Panc1 (cell line): ENCODE measurements at regions not wholly inside any gene's neighbourhood (a gene's known extent, or its start where the extent isn't known, plus 50 kb on each side); places are given as distances from the start of the nearest gene placed in this dataset.

Experiments
- ATAC-seq: fragments of 200-7000 bp; cut with Tn5 transposase; 2 replicates; pipeline ENCODE4 v1.9.1; 2020; ENCODE audit warnings: mild to moderate bottlenecking, moderate library complexity
- BruUV-seq: library from RNA; stranded (reverse); fragments of 400-500 nt; replicated peaks from 2 replicates; lab custom pipeline; 2021; lab: Mats Ljungman, UMichigan
- CTCF ChIA-PET: fragments of 300-600 bp; sonication (Branson Sonifier 250); formaldehyde crosslinking; loops from one replicate; lab custom pipeline; 2022; ENCODE audit warnings: antibody characterized with exemption; lab: Charles Lee
- POLR2A ChIA-PET: fragments of 300-600 bp; sonication (Branson Sonifier 250); formaldehyde crosslinking; loops from one replicate; lab custom pipeline; 2022; ENCODE audit warnings: antibody characterized with exemption; lab: Charles Lee
- DNase-seq: peaks from one replicate; pipeline ENCODE4 v3.0.0-alpha.2; 2010; ENCODE audit warnings: low read depth, low spot score
- H3K27ac ChIP-seq: 2 replicates; pipeline ENCODE4 v1.5.1; 2011; ENCODE audit warnings: mild to moderate bottlenecking, low read length, inconsistent platforms
- H3K27me3 ChIP-seq: fragments of 200-500 bp; sonication (Bioruptor generic); 2 replicates; pipeline ENCODE4 v1.6.0; 2014; ENCODE audit warnings: low read length, inconsistent platforms; ENCODE audit not compliant: control insufficient read depth, insufficient read depth
- H3K36me3 ChIP-seq: fragments of 200-500 bp; sonication (Bioruptor generic); 2 replicates; pipeline ENCODE4 v1.5.1; 2014; ENCODE audit warnings: inconsistent platforms, mild to moderate bottlenecking, low read length, moderate library complexity; ENCODE audit not compliant: control insufficient read depth, insufficient read depth
- H3K4me1 ChIP-seq: 2 replicates; pipeline ENCODE4 v1.5.1; 2011; ENCODE audit warnings: inconsistent platforms, mild to moderate bottlenecking, low read length, moderate library complexity; ENCODE audit not compliant: control insufficient read depth, insufficient read depth
- H3K4me3 ChIP-seq, 2 experiments: 2 replicates each; pipeline ENCODE4 v1.5.1; 2011 to 2012; ENCODE audit warnings: low read depth in 2 of 2, low read length in 2 of 2, mild to moderate bottlenecking in 2 of 2, inconsistent platforms in 1 of 2, moderate library complexity in 1 of 2
- H3K9me3 ChIP-seq: fragments of 200-500 bp; sonication (Bioruptor generic); 2 replicates; pipeline ENCODE4 v1.5.1; 2014; ENCODE audit warnings: low read depth, mild to moderate bottlenecking, inconsistent platforms, low read length, moderate library complexity; ENCODE audit not compliant: control insufficient read depth, insufficient read depth
- POLR2AphosphoS5 ChIP-seq: IDR thresholded peaks from 2 replicates; pipeline ENCODE4 v1.6.1; 2012; ENCODE audit warnings: mild to moderate bottlenecking, low read depth, low read length, moderate library complexity
- SIN3A ChIP-seq: IDR thresholded peaks from 2 replicates; pipeline ENCODE4 v1.6.1; 2012; ENCODE audit warnings: low read depth, mild to moderate bottlenecking, low read length, moderate library complexity, borderline replicate concordance; ENCODE audit not compliant: insufficient read depth
- TCF7L2 ChIP-seq: IDR thresholded peaks from 2 replicates; pipeline ENCODE4 v1.6.1; 2011; ENCODE audit warnings: mild to moderate bottlenecking, low read depth, low read length, inconsistent platforms
- in situ Hi-C: cut with HindIII; loops from 2 replicates; pipeline ENCODE4 v1.10.0; 2016; ENCODE audit warnings: low sequenced_read_pairs, low pct_unique_long_range_greater_than_20kb
- intact Hi-C: fragments of 100-400 bp; cut with micrococcal nuclease; formaldehyde crosslinking; loops from one replicate; pipeline ENCODE4 v1.10.0; 2022; ENCODE audit not compliant: unreplicated experiment
- TF ChIP-seq, protein P1 (sequence below), 2 experiments: IDR thresholded peaks; 2 replicates each; pipeline ENCODE4 v1.6.1; 2011 to 2012; ENCODE audit warnings: low read depth in 2 of 2, control low read depth in 1 of 2, low read length in 1 of 2, mild to moderate bottlenecking in 1 of 2, moderate library complexity in 1 of 2; ENCODE audit not compliant: insufficient read depth in 1 of 2
- TF ChIP-seq, protein P2 (sequence below): fragments of 450-650 bp; IDR thresholded peaks from 2 replicates; pipeline ENCODE4 v1.5.1; 2017; ENCODE audit warnings: mild to moderate bottlenecking

DNA sequence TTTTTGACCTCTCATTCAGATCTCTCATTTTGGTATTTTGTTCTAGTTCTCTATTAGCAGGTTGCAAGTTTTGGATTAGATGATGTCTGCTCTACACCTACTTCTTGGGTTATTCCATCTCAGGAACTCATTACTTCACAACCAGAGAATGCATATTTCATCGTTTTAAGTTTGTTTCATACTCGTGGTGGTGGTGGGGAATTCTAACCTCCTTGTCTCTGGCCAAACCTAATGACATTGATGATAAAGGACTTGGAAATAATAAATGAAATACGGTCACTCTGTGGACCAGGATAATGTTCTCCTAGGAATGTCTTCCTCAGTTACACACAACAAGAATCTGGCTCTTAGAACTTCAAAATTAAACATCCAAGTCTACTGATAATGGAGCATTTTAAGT lies 115.2 kb downstream of the CDC42EP3 start:
- TF ChIP-seq SIN3A (no peak), POLR2AphosphoS5 (no peak), TCF7L2 (no peak)
- TF ChIP-seq, protein P1, sequence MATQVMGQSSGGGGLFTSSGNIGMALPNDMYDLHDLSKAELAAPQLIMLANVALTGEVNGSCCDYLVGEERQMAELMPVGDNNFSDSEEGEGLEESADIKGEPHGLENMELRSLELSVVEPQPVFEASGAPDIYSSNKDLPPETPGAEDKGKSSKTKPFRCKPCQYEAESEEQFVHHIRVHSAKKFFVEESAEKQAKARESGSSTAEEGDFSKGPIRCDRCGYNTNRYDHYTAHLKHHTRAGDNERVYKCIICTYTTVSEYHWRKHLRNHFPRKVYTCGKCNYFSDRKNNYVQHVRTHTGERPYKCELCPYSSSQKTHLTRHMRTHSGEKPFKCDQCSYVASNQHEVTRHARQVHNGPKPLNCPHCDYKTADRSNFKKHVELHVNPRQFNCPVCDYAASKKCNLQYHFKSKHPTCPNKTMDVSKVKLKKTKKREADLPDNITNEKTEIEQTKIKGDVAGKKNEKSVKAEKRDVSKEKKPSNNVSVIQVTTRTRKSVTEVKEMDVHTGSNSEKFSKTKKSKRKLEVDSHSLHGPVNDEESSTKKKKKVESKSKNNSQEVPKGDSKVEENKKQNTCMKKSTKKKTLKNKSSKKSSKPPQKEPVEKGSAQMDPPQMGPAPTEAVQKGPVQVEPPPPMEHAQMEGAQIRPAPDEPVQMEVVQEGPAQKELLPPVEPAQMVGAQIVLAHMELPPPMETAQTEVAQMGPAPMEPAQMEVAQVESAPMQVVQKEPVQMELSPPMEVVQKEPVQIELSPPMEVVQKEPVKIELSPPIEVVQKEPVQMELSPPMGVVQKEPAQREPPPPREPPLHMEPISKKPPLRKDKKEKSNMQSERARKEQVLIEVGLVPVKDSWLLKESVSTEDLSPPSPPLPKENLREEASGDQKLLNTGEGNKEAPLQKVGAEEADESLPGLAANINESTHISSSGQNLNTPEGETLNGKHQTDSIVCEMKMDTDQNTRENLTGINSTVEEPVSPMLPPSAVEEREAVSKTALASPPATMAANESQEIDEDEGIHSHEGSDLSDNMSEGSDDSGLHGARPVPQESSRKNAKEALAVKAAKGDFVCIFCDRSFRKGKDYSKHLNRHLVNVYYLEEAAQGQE (IDR thresholded peaks at IDR 0.05; ENCODE audit: insufficient read depth in 1 of 2, low read depth in 2 of 2, low read length in 1 of 2) = no peak
- TF ChIP-seq, protein P2, sequence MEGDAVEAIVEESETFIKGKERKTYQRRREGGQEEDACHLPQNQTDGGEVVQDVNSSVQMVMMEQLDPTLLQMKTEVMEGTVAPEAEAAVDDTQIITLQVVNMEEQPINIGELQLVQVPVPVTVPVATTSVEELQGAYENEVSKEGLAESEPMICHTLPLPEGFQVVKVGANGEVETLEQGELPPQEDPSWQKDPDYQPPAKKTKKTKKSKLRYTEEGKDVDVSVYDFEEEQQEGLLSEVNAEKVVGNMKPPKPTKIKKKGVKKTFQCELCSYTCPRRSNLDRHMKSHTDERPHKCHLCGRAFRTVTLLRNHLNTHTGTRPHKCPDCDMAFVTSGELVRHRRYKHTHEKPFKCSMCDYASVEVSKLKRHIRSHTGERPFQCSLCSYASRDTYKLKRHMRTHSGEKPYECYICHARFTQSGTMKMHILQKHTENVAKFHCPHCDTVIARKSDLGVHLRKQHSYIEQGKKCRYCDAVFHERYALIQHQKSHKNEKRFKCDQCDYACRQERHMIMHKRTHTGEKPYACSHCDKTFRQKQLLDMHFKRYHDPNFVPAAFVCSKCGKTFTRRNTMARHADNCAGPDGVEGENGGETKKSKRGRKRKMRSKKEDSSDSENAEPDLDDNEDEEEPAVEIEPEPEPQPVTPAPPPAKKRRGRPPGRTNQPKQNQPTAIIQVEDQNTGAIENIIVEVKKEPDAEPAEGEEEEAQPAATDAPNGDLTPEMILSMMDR = no peak
- POLR2A ChIA-PET = no interaction called here
- no peak for DNase-seq
- CTCF ChIA-PET = no interaction called here
- BruUV-seq = no TSS peak
- ATAC-seq = no peak
- in situ Hi-C loops = no loop called here
- intact Hi-C loops = no loop called here
- Histone ChIP-seq H3K27me3 (peaks cover 3% of the 10 kb centered on the region; the same call in 1 of the 2 replicates), H3K27ac (no peak overlapping the region), H3K4me3 (no peak overlapping the region), H3K36me3 (no peaks in the 10 kb centered on the region), H3K4me1 (no peaks in the 10 kb centered on the region), H3K9me3 (no peaks in the 10 kb centered on the region)

DNA sequence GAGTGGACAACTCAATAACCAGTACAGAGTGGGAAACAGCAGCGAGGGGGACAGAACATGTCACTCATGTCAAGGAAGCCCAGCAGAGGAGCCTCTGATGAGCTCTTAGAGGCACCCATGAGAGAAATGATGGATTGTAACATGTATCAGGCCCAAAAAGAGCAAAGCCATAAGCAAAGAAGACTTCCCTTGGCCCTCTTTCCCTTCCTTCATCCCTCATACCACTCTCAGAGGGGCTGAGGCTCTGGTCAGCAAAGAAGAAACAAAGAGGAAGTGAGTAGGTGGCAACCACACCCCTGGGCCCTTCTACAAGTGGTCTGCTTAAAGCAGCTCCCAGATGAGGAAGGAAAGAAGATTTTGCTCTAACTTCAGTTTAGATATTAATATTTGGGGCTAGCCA lies 112.8 kb downstream of the CDC42EP3 start:
- DNase-seq (no peak), ATAC-seq (no peak)
- ChIA-PET POLR2A (no interaction called here), CTCF (no interaction called here)
- in situ Hi-C loops = no loop called here
- BruUV-seq = no TSS peak
- H3K36me3 ChIP-seq = no peaks in the 10 kb centered on the region
- no peak for TF ChIP-seq SIN3A
- TF ChIP-seq, protein P1 (IDR thresholded peaks at IDR 0.05; ENCODE audit: insufficient read depth in 1 of 2, low read depth in 2 of 2, low read length in 1 of 2) = no peak
- TF ChIP-seq POLR2AphosphoS5 = no peak
- TF ChIP-seq TCF7L2 = no peak
- TF ChIP-seq, protein P2 = no peak
- H3K4me3 ChIP-seq = no peak overlapping the region
- no peaks in the 10 kb centered on the region for H3K9me3 ChIP-seq
- no peak overlapping the region for H3K27ac ChIP-seq
- H3K27me3 ChIP-seq = no peaks in the 10 kb centered on the region; the same call in 1 of the 2 replicates
- H3K4me1 ChIP-seq = 0 out of 2 replicates have a peak, but pooled peaks cover 6% of the 10 kb centered on the region
- intact Hi-C loops = no loop called here
